Osteocyte (in vitro differentiated cells): ENCODE measurements at regions not wholly inside any gene's neighbourhood (a gene's known extent, or its start where the extent isn't known, plus 50 kb on each side); places are given as distances from the start of the nearest gene placed in this dataset.

Source experiments
- DNase-seq: peaks from one replicate; pipeline ENCODE4 v3.0.0; 2021; ENCODE audit warnings: mixed read lengths; ENCODE audit not compliant: unreplicated experiment; ENCODE audit errors: extremely low spot score
- H3K27ac Mint-ChIP-seq: one replicate; pipeline ENCODE4 v1.8.0; 2021; ENCODE audit warnings: mild to moderate bottlenecking, mixed read lengths; ENCODE audit not compliant: unreplicated experiment
- H3K27me3 Mint-ChIP-seq: one replicate; pipeline ENCODE4 v1.8.0; 2021; ENCODE audit warnings: mixed read lengths; ENCODE audit not compliant: unreplicated experiment
- H3K36me3 Mint-ChIP-seq: one replicate; pipeline ENCODE4 v1.8.0; 2021; ENCODE audit warnings: mixed read lengths; ENCODE audit not compliant: unreplicated experiment
- H3K4me1 Mint-ChIP-seq: one replicate; pipeline ENCODE4 v1.8.0; 2021; ENCODE audit warnings: mixed read lengths; ENCODE audit not compliant: unreplicated experiment
- H3K4me3 Mint-ChIP-seq: one replicate; pipeline ENCODE4 v1.8.0; 2021; ENCODE audit warnings: mild to moderate bottlenecking, moderate library complexity, mixed read lengths; ENCODE audit not compliant: unreplicated experiment
- H3K9me3 Mint-ChIP-seq: one replicate; pipeline ENCODE4 v1.8.0; 2021; ENCODE audit warnings: mixed read lengths; ENCODE audit not compliant: unreplicated experiment
- CTCF ChIP-seq: fragments of 200-600 bp; sonication (generic); IDR thresholded peaks from 2 replicates; pipeline ENCODE4 v1.5.0; 2021; ENCODE audit warnings: antibody characterized with exemption, mild to moderate bottlenecking, moderate library complexity

- Mint-ChIP-seq H3K36me3 (no peaks in the 10 kb centered on the region), H3K9me3 (no peaks in the 10 kb centered on the region), H3K4me1 (no peaks in the 10 kb centered on the region), H3K27me3 (no peaks in the 10 kb centered on the region), H3K4me3 (no peak overlapping the region), H3K27ac (no peak overlapping the region)
- DNase-seq = no peak
- TF ChIP-seq CTCF = no peak
Observed at GRCh38 chr6:98650941-98651340, 183.4 kb upstream of the POU3F2 start.

- no peaks in the 10 kb centered on the region for H3K9me3 Mint-ChIP-seq
- no peak for TF ChIP-seq CTCF
- H3K27ac Mint-ChIP-seq = no peak overlapping the region
- DNase-seq = no peak
- no peak overlapping the region for H3K4me3 Mint-ChIP-seq
- H3K36me3 Mint-ChIP-seq = no peaks in the 10 kb centered on the region
- no peaks in the 10 kb centered on the region for H3K27me3 Mint-ChIP-seq
- H3K4me1 Mint-ChIP-seq = no peaks in the 10 kb centered on the region
Observed at GRCh38 chr6:98653179-98653578, 181.2 kb upstream of the POU3F2 start.

GRCh38 chr6:98657764-98658163 lies 176.6 kb upstream of the POU3F2 start:
- Mint-ChIP-seq H3K27ac (no peak overlapping the region), H3K4me1 (no peaks in the 10 kb centered on the region), H3K36me3 (no peaks in the 10 kb centered on the region), H3K27me3 (no peaks in the 10 kb centered on the region), H3K4me3 (no peak overlapping the region), H3K9me3 (no peaks in the 10 kb centered on the region)
- TF ChIP-seq CTCF = no peak
- no peak for DNase-seq

GRCh38 chr6:98669371-98669770 lies 165.0 kb upstream of the POU3F2 start:
- TF ChIP-seq CTCF = no peak
- no peaks in the 10 kb centered on the region for H3K36me3 Mint-ChIP-seq
- H3K4me1 Mint-ChIP-seq = no peaks in the 10 kb centered on the region
- peaks cover 3% of the 10 kb centered on the region for H3K27me3 Mint-ChIP-seq
- no peak for DNase-seq
- H3K4me3 Mint-ChIP-seq = no peak overlapping the region
- H3K9me3 Mint-ChIP-seq = no peaks in the 10 kb centered on the region
- H3K27ac Mint-ChIP-seq = no peak overlapping the region

- no peaks in the 10 kb centered on the region for H3K36me3 Mint-ChIP-seq
- no peaks in the 10 kb centered on the region for H3K4me1 Mint-ChIP-seq
- H3K4me3 Mint-ChIP-seq = no peak overlapping the region
- DNase-seq = no peak
- no peak for TF ChIP-seq CTCF
- no peaks in the 10 kb centered on the region for H3K9me3 Mint-ChIP-seq
- no peak overlapping the region for H3K27ac Mint-ChIP-seq
- peaks cover 3% of the 10 kb centered on the region for H3K27me3 Mint-ChIP-seq
Observed at GRCh38 chr6:98670045-98670746, 164.2 kb upstream of the POU3F2 start.
